Thoracic aorta (tissue), 2 donors: ENCODE measurements at regions not wholly inside any gene's neighbourhood (a gene's known extent, or its start where the extent isn't known, plus 50 kb on each side); places are given as distances from the start of the nearest gene placed in this dataset.

Experiments
- ATAC-seq: fragments of 150-250 bp; one replicate; pipeline ENCODE4 v1.8.0; 2017; ENCODE audit warnings: low read depth; ENCODE audit not compliant: insufficient number of reproducible peaks, low FRiP score
- DNase-seq: peaks from one replicate; pipeline ENCODE4 v3.0.0-alpha.2; 2020; ENCODE audit warnings: low spot score
- H3K27ac ChIP-seq, 2 donors: fragments of 200-600 bp; sonication (generic); 1 replicate in 1 of 2; 2 replicates in 1 of 2; pipeline ENCODE4 v1.5.1; 2016; ENCODE audit warnings: mild to moderate bottlenecking in 2 of 2, moderate library complexity in 2 of 2
- H3K27me3 ChIP-seq: fragments of 200-600 bp; sonication (generic); replicated peaks from 2 replicates; pipeline ENCODE4 v1.6.0; 2016; ENCODE audit warnings: mild to moderate bottlenecking; ENCODE audit not compliant: insufficient read depth
- H3K36me3 ChIP-seq: fragments of 200-600 bp; sonication (generic); one replicate; pipeline ENCODE4 v1.5.1; 2016
- H3K4me1 ChIP-seq, 2 donors: fragments of 200-600 bp; sonication (generic); 1 replicate in 1 of 2; 2 replicates in 1 of 2; pipeline versions ENCODE4 v1.5.1 to v1.6.0; 2016; ENCODE audit warnings: low read depth in 2 of 2, mild to moderate bottlenecking in 1 of 2; ENCODE audit not compliant: control insufficient read depth in 1 of 2
- H3K4me3 ChIP-seq: fragments of 200-600 bp; sonication (generic); 2 replicates; pipeline ENCODE4 v1.5.1; 2016; ENCODE audit warnings: mild to moderate bottlenecking
- H3K9me3 ChIP-seq: fragments of 200-600 bp; sonication (generic); 2 replicates; pipeline ENCODE4 v1.5.1; 2016
- CTCF ChIP-seq: fragments of 200-600 bp; sonication (generic); IDR thresholded peaks from one replicate; pipeline ENCODE4 v1.5.1; 2019; ENCODE audit warnings: antibody characterized with exemption

GRCh38 chr20:40339661-40340449 is 349.2 kb downstream of the MAFB start:
- no peaks in the 10 kb centered on the region for H3K4me1 ChIP-seq
- DNase-seq (no peak), ATAC-seq (no peak)
- H3K27me3 ChIP-seq: no peaks in the 10 kb centered on the region
- peak overlapping the region in 1 of 2 donors; percentile 34 for H3K27ac ChIP-seq
- no peaks in the 10 kb centered on the region for H3K36me3 ChIP-seq
- H3K9me3 ChIP-seq: peaks cover 19% of the 10 kb centered on the region
- H3K4me3 ChIP-seq: no peak overlapping the region
- no peak for TF ChIP-seq CTCF

GRCh38 chr20:40336533-40336932 is 352.5 kb downstream of the MAFB start:
- TF ChIP-seq CTCF: no peak
- no peak overlapping the region for H3K4me3 ChIP-seq
- no peaks in the 10 kb centered on the region for H3K9me3 ChIP-seq
- H3K4me1 ChIP-seq: no peaks in the 10 kb centered on the region
- DNase-seq (no peak), ATAC-seq (no peak)
- no peaks in the 10 kb centered on the region for H3K36me3 ChIP-seq
- H3K27me3 ChIP-seq: no peaks in the 10 kb centered on the region
- no peak overlapping the region for H3K27ac ChIP-seq

- Histone ChIP-seq H3K36me3 (no peaks in the 10 kb centered on the region), H3K9me3 (no peaks in the 10 kb centered on the region), H3K27me3 (no peaks in the 10 kb centered on the region), H3K4me1 (no peaks in the 10 kb centered on the region), H3K4me3 (no peak overlapping the region), H3K27ac (no peak overlapping the region)
- ATAC-seq (no peak), DNase-seq (no peak)
- no peak for TF ChIP-seq CTCF
Measured at GRCh38 chr20:40335901-40336351, 353.1 kb downstream of the MAFB start.

GRCh38 chr20:40335437-40335836 is 353.6 kb downstream of the MAFB start:
- no peak for TF ChIP-seq CTCF
- no peak for DNase-seq
- H3K36me3 ChIP-seq: no peaks in the 10 kb centered on the region
- no peak for ATAC-seq
- no peak overlapping the region for H3K4me3 ChIP-seq
- no peaks in the 10 kb centered on the region for H3K4me1 ChIP-seq
- H3K27me3 ChIP-seq: no peaks in the 10 kb centered on the region
- H3K27ac ChIP-seq: no peak overlapping the region
- H3K9me3 ChIP-seq: no peaks in the 10 kb centered on the region

- H3K4me3 ChIP-seq: no peak overlapping the region
- no peak for TF ChIP-seq CTCF
- H3K9me3 ChIP-seq: no peaks in the 10 kb centered on the region
- no peaks in the 10 kb centered on the region for H3K36me3 ChIP-seq
- no peak overlapping the region for H3K27ac ChIP-seq
- DNase-seq (no peak), ATAC-seq (no peak)
- no peaks in the 10 kb centered on the region for H3K4me1 ChIP-seq
- H3K27me3 ChIP-seq: no peaks in the 10 kb centered on the region
Measured at GRCh38 chr20:40333591-40333990, 355.4 kb downstream of the MAFB start.
